CD14-positive monocyte (primary cell): ENCODE measurements at regions not wholly inside any gene's neighbourhood (a gene's known extent, or its start where the extent isn't known, plus 50 kb on each side); places are given as distances from the start of the nearest gene placed in this dataset.

Source experiments
- DNase-seq, 3 donors: peaks; one replicate each; pipeline ENCODE4 v3.0.0-alpha.2; 2011 to 2022
- H2AFZ ChIP-seq: 2 replicates; pipeline ENCODE4 v1.6.0; 2012; ENCODE audit warnings: mild to moderate bottlenecking, low read depth, low read length, inconsistent platforms; ENCODE audit not compliant: insufficient read depth, poor library complexity, severe bottlenecking
- H3K27ac ChIP-seq, 2 donors: 1 replicate in 1 of 2; 2 replicates in 1 of 2; pipeline ENCODE4 v1.5.1; 2012 to 2013; ENCODE audit warnings: low read length in 2 of 2, control low read depth in 1 of 2, inconsistent platforms in 1 of 2, low read depth in 1 of 2, mild to moderate bottlenecking in 1 of 2
- H3K27me3 ChIP-seq, 2 donors: one replicate each; pipeline versions ENCODE4 v1.6.0 to v1.6.1; 2011 to 2013; ENCODE audit warnings: low read length in 2 of 2; ENCODE audit not compliant: control insufficient read depth in 2 of 2, insufficient read depth in 2 of 2
- H3K36me3 ChIP-seq, 2 donors: replicated peaks in 1 of 2; 1 replicate in 1 of 2; 2 replicates in 1 of 2; pipeline versions ENCODE4 v1.5.1 to v1.6.1; 2012 to 2013; ENCODE audit warnings: low read length in 2 of 2, control low read depth in 1 of 2, inconsistent platforms in 1 of 2, mild to moderate bottlenecking in 1 of 2; ENCODE audit not compliant: insufficient read depth in 2 of 2, control insufficient read depth in 1 of 2
- H3K4me1 ChIP-seq, 2 donors: 1 replicate in 1 of 2; 2 replicates in 1 of 2; pipeline versions ENCODE4 v1.5.1 to v1.6.1; 2012 to 2013; ENCODE audit warnings: low read length in 2 of 2, control low read depth in 1 of 2, inconsistent platforms in 1 of 2, mild to moderate bottlenecking in 1 of 2, moderate library complexity in 1 of 2; ENCODE audit not compliant: insufficient read depth in 2 of 2, control insufficient read depth in 1 of 2
- H3K4me2 ChIP-seq: replicated peaks from 2 replicates; pipeline ENCODE3; 2012; ENCODE audit warnings: low read length, moderate library complexity, mild to moderate bottlenecking; ENCODE audit not compliant: poor library complexity, severe bottlenecking; ENCODE audit errors: extremely low read depth
- H3K4me3 ChIP-seq, 3 experiments: fragments of 200-600 bp in 1 of 3; sonication (generic) in 1 of 3; replicated peaks in 1 of 3; 1 replicate in 2 of 3; 2 replicates in 1 of 3; pipeline ENCODE4 v1.5.1; 2011 to 2013; ENCODE audit warnings: low read length in 3 of 3, mild to moderate bottlenecking in 3 of 3, control low read depth in 2 of 3, low read depth in 2 of 3, inconsistent platforms in 1 of 3, moderate library complexity in 1 of 3
- H3K79me2 ChIP-seq: 2 replicates; pipeline ENCODE4 v1.6.0; 2012; ENCODE audit warnings: mild to moderate bottlenecking, control low read depth, inconsistent platforms, low read length, moderate library complexity; ENCODE audit not compliant: insufficient read depth
- H3K9ac ChIP-seq: 2 replicates; pipeline ENCODE4 v1.6.0; 2017; ENCODE audit warnings: low read length, mild to moderate bottlenecking; ENCODE audit not compliant: insufficient read depth, poor library complexity, severe bottlenecking
- H3K9me3 ChIP-seq, 2 donors: replicated peaks in 1 of 2; 1 replicate in 1 of 2; 2 replicates in 1 of 2; pipeline versions ENCODE4 v1.5.1 to v1.6.1; 2012 to 2013; ENCODE audit warnings: low read length in 2 of 2, control low read depth in 1 of 2; ENCODE audit not compliant: control insufficient read depth in 1 of 2, insufficient read depth in 1 of 2
- H4K20me1 ChIP-seq: 2 replicates; pipeline ENCODE4 v1.6.0; 2012; ENCODE audit warnings: mild to moderate bottlenecking, low read length, control low read depth, moderate library complexity; ENCODE audit not compliant: insufficient read depth
- H3K27ac Mint-ChIP-seq, 7 donors: one replicate each; pipeline ENCODE4 v1.8.0; 2020; ENCODE audit warnings: mild to moderate bottlenecking in 7 of 7, mixed read lengths in 7 of 7, moderate library complexity in 6 of 7, inconsistent platforms in 2 of 7
- H3K27me3 Mint-ChIP-seq, 3 donors: one replicate each; pipeline ENCODE4 v1.8.0; 2021 to 2022; ENCODE audit warnings: low read depth in 3 of 3, mild to moderate bottlenecking in 3 of 3, mixed read lengths in 3 of 3, moderate library complexity in 3 of 3, inconsistent platforms in 1 of 3
- H3K36me3 Mint-ChIP-seq, 2 donors: one replicate each; pipeline ENCODE4 v1.8.0; 2020; ENCODE audit warnings: mixed read lengths in 2 of 2, inconsistent platforms in 1 of 2, mild to moderate bottlenecking in 1 of 2
- H3K4me1 Mint-ChIP-seq: one replicate; pipeline ENCODE4 v1.8.0; 2020; ENCODE audit warnings: mild to moderate bottlenecking, mixed read lengths
- H3K4me3 Mint-ChIP-seq, 2 donors: one replicate each; pipeline ENCODE4 v1.8.0; 2020; ENCODE audit warnings: mild to moderate bottlenecking in 2 of 2, mixed read lengths in 2 of 2, moderate library complexity in 1 of 2
- H3K9me3 Mint-ChIP-seq, 7 donors: one replicate each; pipeline ENCODE4 v1.8.0; 2020 to 2022; ENCODE audit warnings: mixed read lengths in 7 of 7, mild to moderate bottlenecking in 6 of 7, moderate library complexity in 6 of 7, inconsistent platforms in 2 of 7
- CTCF ChIP-seq: fragments of 200-600 bp; IDR thresholded peaks from one replicate; pipeline ENCODE4 v1.8.0; 2022; ENCODE audit warnings: antibody characterized with exemption, mild to moderate bottlenecking
- WGBS: methylation state at CpG from one replicate; pipeline ENCODE4 v1.1.5; 2013; ENCODE audit warnings: missing lambda C conversion rate; ENCODE audit not compliant: insufficient coverage; 5-methylcytosine and 5-hydroxymethylcytosine counted together
- intact Hi-C, 2 donors: fragments of 100-400 bp; cut with micrococcal nuclease; formaldehyde crosslinking; loops; one replicate each; pipeline versions ENCODE4 v1.15.0 to v1.15.1; 2023

GRCh38 chr6:41406728-41407489, 71.5 kb downstream of the NCR2 start:
- no peak overlapping the region for H3K4me3 Mint-ChIP-seq
- intact Hi-C loops, result no loop called here
- no peak overlapping the region for H3K27ac Mint-ChIP-seq
- TF ChIP-seq CTCF, result no peak
- 84% methylated on average over 62 of the region's 63 CpGs for WGBS
- H2AFZ ChIP-seq, result no peak overlapping the region
- no peak for DNase-seq
- no peaks in the 10 kb centered on the region for H3K36me3 Mint-ChIP-seq
- peaks cover 5 to 6% of the 10 kb centered on the region in 2 donors for H3K9me3 ChIP-seq
- peaks cover 2 to 13% of the 10 kb centered on the region in 2 donors for H3K27me3 ChIP-seq
- H3K4me1 ChIP-seq, result no peaks in the 10 kb centered on the region
- no peaks in the 10 kb centered on the region for H3K79me2 ChIP-seq
- H3K27me3 Mint-ChIP-seq, result peaks cover 14 to 31% (median 17%) of the 10 kb centered on the region in 3 donors
- no peak overlapping the region for H3K9ac ChIP-seq
- H3K9me3 Mint-ChIP-seq, result peaks cover 0 to 8% (median 5%) of the 10 kb centered on the region in 7 donors
- no peak overlapping the region for H3K4me3 ChIP-seq
- no peaks in the 10 kb centered on the region for H3K36me3 ChIP-seq
- H3K4me2 ChIP-seq, result no peak overlapping the region
- H3K27ac ChIP-seq, result no peak overlapping the region
- no peaks in the 10 kb centered on the region for H3K4me1 Mint-ChIP-seq
- no peaks in the 10 kb centered on the region for H4K20me1 ChIP-seq

- WGBS, result 88% methylated on average over 18 of the region's 20 CpGs
Observed at GRCh38 chr6:41408576-41408975, 73.2 kb downstream of the NCR2 start.

More at GRCh38 chr6:41408576-41408975, 73.2 kb downstream of the NCR2 start:
- Histone ChIP-seq H4K20me1 (no peaks in the 10 kb centered on the region), H3K4me1 (no peaks in the 10 kb centered on the region), H3K27ac (no peak overlapping the region), H3K4me3 (no peak overlapping the region), H2AFZ (no peak overlapping the region), H3K36me3 (no peaks in the 10 kb centered on the region), H3K27me3 (peaks cover 0 to 13% of the 10 kb centered on the region in 2 donors), H3K4me2 (no peak overlapping the region), H3K9me3 (peaks cover 5 to 6% of the 10 kb centered on the region in 2 donors), H3K9ac (no peak overlapping the region), H3K79me2 (no peaks in the 10 kb centered on the region)
- no peak for TF ChIP-seq CTCF
- Mint-ChIP-seq H3K27ac (no peak overlapping the region), H3K27me3 (peaks cover 10 to 30% (median 14%) of the 10 kb centered on the region in 3 donors), H3K9me3 (peaks cover 0 to 8% (median 5%) of the 10 kb centered on the region in 7 donors), H3K4me3 (no peak overlapping the region), H3K36me3 (no peaks in the 10 kb centered on the region), H3K4me1 (no peaks in the 10 kb centered on the region)
- intact Hi-C loops, result no loop called here
- DNase-seq, result no peak
